ENCODE measurements at regions not wholly inside any gene's neighbourhood (a gene's known extent, or its start where the extent isn't known, plus 50 kb on each side); places are given as distances from the start of the nearest gene placed in this dataset.
"Not testable (repeated sequence)": the region's sequence is repeated elsewhere in the genome, so short reads cannot be mapped to it uniquely, and the experiment has no call there.

GRCh38 chr7:65771226-65771569 lies 101.7 kb upstream of the VKORC1L1 start:
- CTCF ChIA-PET; H3K4me1 ChIP-seq (ENCODE audit: control insufficient read depth in 1 of 2, insufficient read depth in 2 of 2, low read depth in 1 of 2, low read length in 1 of 2); H3K9me3 ChIP-seq; H4K20me1 ChIP-seq (ENCODE audit: insufficient read depth); H3F3A ChIP-seq (replicated peaks; ENCODE audit: insufficient read depth); H3K27me3 ChIP-seq (ENCODE audit: insufficient read depth); POLR2A ChIA-PET; DNase-seq; H3K36me3 ChIP-seq (replicated peaks in 1 of 2; ENCODE audit: control insufficient read depth in 1 of 2, insufficient read depth in 2 of 2, low read length in 1 of 2); H3K9me2 ChIP-seq: not testable (repeated sequence)
- peaks cover 43% of the 10 kb centered on the region for H3K79me2 ChIP-seq (ENCODE audit: insufficient read depth)
- H3K27ac ChIP-seq (ENCODE audit: low read depth in 2 of 2, low read length in 1 of 2), result peak overlapping the region; percentile 44 to 74; a peak in 3 of 4 replicates
- 0 out of 2 replicates have a peak, but pooled peaks have one; percentile 7 for TF ChIP-seq YY1 (IDR thresholded peaks at IDR 0.05; ENCODE audit: low read depth)
- H3K9ac ChIP-seq, result peak overlapping the region; percentile 68
- WGBS (ENCODE audit: low lambda C conversion rate), result 68% methylated on average over 17 of the region's 17 CpGs
- H3K4me3 ChIP-seq (ENCODE audit: low read depth in 2 of 2, low read length in 1 of 2), result peak overlapping the region; percentile 81 to 82
- H3K4me2 ChIP-seq, result peak overlapping the region; percentile 80
- H2AFZ ChIP-seq (ENCODE audit: low read depth), result peak overlapping the region; percentile 94

GRCh38 chr7:65776677-65777076 lies 96.2 kb upstream of the VKORC1L1 start:
- H3K4me1 ChIP-seq (ENCODE audit: control insufficient read depth in 1 of 2, insufficient read depth in 2 of 2, low read depth in 1 of 2, low read length in 1 of 2); H3K4me2 ChIP-seq; POLR2A ChIA-PET; CTCF ChIA-PET; H3K9me2 ChIP-seq; H3K79me2 ChIP-seq (ENCODE audit: insufficient read depth); H3K9me3 ChIP-seq; H3K27ac ChIP-seq (ENCODE audit: low read depth in 2 of 2, low read length in 1 of 2); H3K9ac ChIP-seq; H3K4me3 ChIP-seq (ENCODE audit: low read depth in 2 of 2, low read length in 1 of 2); H3K27me3 ChIP-seq (ENCODE audit: insufficient read depth); DNase-seq; H4K20me1 ChIP-seq (ENCODE audit: insufficient read depth); H3F3A ChIP-seq (replicated peaks; ENCODE audit: insufficient read depth); H2AFZ ChIP-seq (ENCODE audit: low read depth): not testable (repeated sequence)
- WGBS (ENCODE audit: low lambda C conversion rate), result 87% methylated on average over 6 of the region's 6 CpGs
- H3K36me3 ChIP-seq (replicated peaks in 1 of 2; ENCODE audit: control insufficient read depth in 1 of 2, insufficient read depth in 2 of 2, low read length in 1 of 2), result peaks cover 0 to 13% of the 10 kb centered on the region in 2 experiments

GRCh38 chr7:65789943-65790342 lies 82.9 kb upstream of the VKORC1L1 start:
- H2AFZ ChIP-seq (ENCODE audit: low read depth); H3K4me2 ChIP-seq; H3K9ac ChIP-seq; H3K79me2 ChIP-seq (ENCODE audit: insufficient read depth); H3K36me3 ChIP-seq (replicated peaks in 1 of 2; ENCODE audit: control insufficient read depth in 1 of 2, insufficient read depth in 2 of 2, low read length in 1 of 2); H3K4me3 ChIP-seq (ENCODE audit: low read depth in 2 of 2, low read length in 1 of 2); H3K4me1 ChIP-seq (ENCODE audit: control insufficient read depth in 1 of 2, insufficient read depth in 2 of 2, low read depth in 1 of 2, low read length in 1 of 2); H3K9me3 ChIP-seq; H3K27ac ChIP-seq (ENCODE audit: low read depth in 2 of 2, low read length in 1 of 2); H3K27me3 ChIP-seq (ENCODE audit: insufficient read depth); POLR2A ChIA-PET; H3F3A ChIP-seq (replicated peaks; ENCODE audit: insufficient read depth); H4K20me1 ChIP-seq (ENCODE audit: insufficient read depth); CTCF ChIA-PET; DNase-seq; H3K9me2 ChIP-seq: not testable (repeated sequence)
- 88% methylated on average over 5 of the region's 5 CpGs for WGBS (ENCODE audit: low lambda C conversion rate)

- DNase-seq; H3K4me3 ChIP-seq (ENCODE audit: low read depth in 2 of 2, low read length in 1 of 2); H3K27ac ChIP-seq (ENCODE audit: low read depth in 2 of 2, low read length in 1 of 2); H3K9me2 ChIP-seq; H4K20me1 ChIP-seq (ENCODE audit: insufficient read depth); H3F3A ChIP-seq (replicated peaks; ENCODE audit: insufficient read depth); H3K4me2 ChIP-seq; POLR2A ChIA-PET; H3K27me3 ChIP-seq (ENCODE audit: insufficient read depth); H3K4me1 ChIP-seq (ENCODE audit: control insufficient read depth in 1 of 2, insufficient read depth in 2 of 2, low read depth in 1 of 2, low read length in 1 of 2); H3K36me3 ChIP-seq (replicated peaks in 1 of 2; ENCODE audit: control insufficient read depth in 1 of 2, insufficient read depth in 2 of 2, low read length in 1 of 2); H3K9ac ChIP-seq; H3K79me2 ChIP-seq (ENCODE audit: insufficient read depth); H2AFZ ChIP-seq (ENCODE audit: low read depth); H3K9me3 ChIP-seq; CTCF ChIA-PET: not testable (repeated sequence)
- WGBS (ENCODE audit: low lambda C conversion rate), result 69% methylated on average over 1 of the region's 1 CpG
Measured at GRCh38 chr7:65791788-65792187, 81.1 kb upstream of the VKORC1L1 start.

GRCh38 chr7:65792726-65793125 lies 80.1 kb upstream of the VKORC1L1 start:
- DNase-seq; H3K27me3 ChIP-seq (ENCODE audit: insufficient read depth); H3K4me1 ChIP-seq (ENCODE audit: control insufficient read depth in 1 of 2, insufficient read depth in 2 of 2, low read depth in 1 of 2, low read length in 1 of 2); H4K20me1 ChIP-seq (ENCODE audit: insufficient read depth); H3K79me2 ChIP-seq (ENCODE audit: insufficient read depth); H3F3A ChIP-seq (replicated peaks; ENCODE audit: insufficient read depth); H3K4me3 ChIP-seq (ENCODE audit: low read depth in 2 of 2, low read length in 1 of 2); H3K9ac ChIP-seq; H3K36me3 ChIP-seq (replicated peaks in 1 of 2; ENCODE audit: control insufficient read depth in 1 of 2, insufficient read depth in 2 of 2, low read length in 1 of 2); H3K9me2 ChIP-seq; H3K27ac ChIP-seq (ENCODE audit: low read depth in 2 of 2, low read length in 1 of 2); POLR2A ChIA-PET; H3K4me2 ChIP-seq; H3K9me3 ChIP-seq; H2AFZ ChIP-seq (ENCODE audit: low read depth); CTCF ChIA-PET: not testable (repeated sequence)
- 93% methylated on average over 4 of the region's 4 CpGs for WGBS (ENCODE audit: low lambda C conversion rate)

- H4K20me1 ChIP-seq (ENCODE audit: insufficient read depth); CTCF ChIA-PET; H3K27ac ChIP-seq (ENCODE audit: low read depth in 2 of 2, low read length in 1 of 2); H3F3A ChIP-seq (replicated peaks; ENCODE audit: insufficient read depth); H3K36me3 ChIP-seq (replicated peaks in 1 of 2; ENCODE audit: control insufficient read depth in 1 of 2, insufficient read depth in 2 of 2, low read length in 1 of 2); DNase-seq; H3K4me3 ChIP-seq (ENCODE audit: low read depth in 2 of 2, low read length in 1 of 2); H3K9me3 ChIP-seq; H2AFZ ChIP-seq (ENCODE audit: low read depth); H3K27me3 ChIP-seq (ENCODE audit: insufficient read depth); H3K9me2 ChIP-seq; H3K9ac ChIP-seq; H3K79me2 ChIP-seq (ENCODE audit: insufficient read depth): not testable (repeated sequence)
- POLR2A ChIA-PET, result interaction anchor here (0.6 kb wide), 1 partner anchor 155 kb away, joined by 3 read pairs; no protein-coding TSS in a partner anchor
- WGBS (ENCODE audit: low lambda C conversion rate), result 71% methylated on average over 3 of the region's 3 CpGs
- peak overlapping the region; percentile 14; the same call in 1 of the 2 replicates for H3K4me2 ChIP-seq
- peaks cover 0 to 11% of the 10 kb centered on the region in 2 experiments; a peak in 1 of 4 replicates for H3K4me1 ChIP-seq (ENCODE audit: control insufficient read depth in 1 of 2, insufficient read depth in 2 of 2, low read depth in 1 of 2, low read length in 1 of 2)
Measured at GRCh38 chr7:65794671-65795391, 78.0 kb upstream of the VKORC1L1 start.

All from SK-N-SH (cell line).